ENCODE measurements at regions not wholly inside any gene's neighbourhood (a gene's known extent, or its start where the extent isn't known, plus 50 kb on each side); places are given as distances from the start of the nearest gene placed in this dataset.

DNA sequence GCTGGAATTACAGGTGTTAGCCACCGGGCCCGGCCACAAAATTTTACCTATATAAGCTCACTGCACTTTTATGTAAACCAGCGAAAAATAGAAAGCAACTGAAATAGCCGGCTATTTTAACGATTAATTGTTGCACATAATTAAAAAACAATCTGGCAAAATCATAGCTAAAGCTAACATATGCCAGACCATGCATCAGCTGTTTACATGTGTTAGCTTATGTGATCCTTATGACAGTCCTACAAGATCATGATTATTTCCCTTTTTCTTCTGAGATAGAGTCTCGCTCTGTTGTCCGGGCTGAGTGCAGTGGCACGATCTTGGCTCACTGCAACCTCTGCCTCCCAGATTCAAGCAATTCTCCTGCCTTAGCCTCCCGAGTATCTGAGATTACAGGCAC is 157.0 kb downstream of the ZFP64 start:
- H2BK20ac ChIP-seq (ENCODE audit: low read length) = no peak overlapping the region
- CTCF ChIA-PET (ENCODE audit: partially characterized antibody) = interaction anchor here (0.9 to 1.5 kb wide), 2 partner anchors 25 to 45 kb away, joined by 3 read pairs; no protein-coding TSS in a partner anchor
- FAIRE-seq = no peak
- no peak for TF ChIP-seq RNF2 (IDR thresholded peaks at IDR 0.05; ENCODE audit: borderline replicate concordance, low read depth, low read length, missing control alignments, poor library complexity, severe bottlenecking)
- no peak for TF ChIP-seq GABPA (IDR thresholded peaks at IDR 0.05; ENCODE audit: borderline replicate concordance, insufficient read depth, low read length)
- no peak for TF ChIP-seq CHD1 (IDR thresholded peaks at IDR 0.05; ENCODE audit: low read depth, low read length)
- TF ChIP-seq SRF (IDR thresholded peaks at IDR 0.05; ENCODE audit: low read depth, low read length) = no peak
- TF ChIP-seq KDM4A (IDR thresholded peaks at IDR 0.05; ENCODE audit: low read depth, low read length, severe bottlenecking) = no peak
- TF ChIP-seq EGR1 (IDR thresholded peaks at IDR 0.05; ENCODE audit: borderline replicate concordance, low read depth, low read length) = no peak
- TF ChIP-seq JUN (IDR thresholded peaks at IDR 0.05; ENCODE audit: low read depth, low read length) = no peak
- no peak for TF ChIP-seq TAF1 (IDR thresholded peaks at IDR 0.05; ENCODE audit: low read depth, low read length)
- no peak for TF ChIP-seq RXRA (IDR thresholded peaks at IDR 0.05; ENCODE audit: insufficient read depth, low read depth, low read length)
- TF ChIP-seq ZNF274 (IDR thresholded peaks at IDR 0.05; ENCODE audit: borderline replicate concordance, extremely low read depth, low read length) = no peak
- TF ChIP-seq POLR2AphosphoS5 (IDR thresholded peaks at IDR 0.05; ENCODE audit: low read depth, low read length) = no peak
- no peak for TF ChIP-seq BRCA1 (IDR thresholded peaks at IDR 0.05; ENCODE audit: low read depth, low read length)
- no peak for TF ChIP-seq RAD21 (IDR thresholded peaks at IDR 0.05 in 1 of 2, conservative IDR thresholded peaks at IDR 0.05 in 1 of 2; ENCODE audit: low read depth in 2 of 2, low read length in 2 of 2)
- no peak for TF ChIP-seq SIX5 (IDR thresholded peaks at IDR 0.05; ENCODE audit: low read depth, low read length)
- no peak for TF ChIP-seq JUND (IDR thresholded peaks at IDR 0.05; ENCODE audit: low read length)

More for the DNA sequence above, 157.0 kb downstream of the ZFP64 start:
- Histone ChIP-seq H3K27ac (ENCODE audit: low read depth, low read length) (no peak overlapping the region), H2BK5ac (ENCODE audit: low read depth, low read length) (no peak overlapping the region), H2AFZ (ENCODE audit: low read length) (no peak overlapping the region), H4K8ac (ENCODE audit: extremely low read depth, insufficient read depth, low read length) (no peak overlapping the region), H3K27me3 (replicated peaks in 1 of 4; ENCODE audit: control insufficient read depth in 3 of 4, extremely low read depth in 1 of 4, insufficient read depth in 3 of 4, low read length in 3 of 4) (no peaks in the 10 kb centered on the region), H3K9ac (replicated peaks in 1 of 4; ENCODE audit: extremely low read depth in 1 of 4, low read depth in 3 of 4, low read length in 3 of 4) (no peak overlapping the region), H4K91ac (replicated peaks; ENCODE audit: insufficient read length, low read length) (no peak overlapping the region), H3K79me1 (ENCODE audit: low read depth, low read length) (no peaks in the 10 kb centered on the region), H3K23ac (ENCODE audit: insufficient read length) (no peak overlapping the region), H3K9me3 (ENCODE audit: insufficient read depth in 2 of 2, low read depth in 1 of 2, low read length in 1 of 2) (no peaks in the 10 kb centered on the region), H4K20me1 (replicated peaks in 1 of 2; ENCODE audit: control insufficient read depth in 1 of 2, insufficient read depth in 2 of 2, low read length in 2 of 2) (no peaks in the 10 kb centered on the region), H2AK5ac (ENCODE audit: low read depth, low read length) (no peak overlapping the region), H3K79me2 (ENCODE audit: control insufficient read depth in 1 of 2, insufficient read depth in 2 of 2, low read length in 2 of 2) (no peaks in the 10 kb centered on the region), H3K23me2 (ENCODE audit: low read depth, low read length) (no peaks in the 10 kb centered on the region), H3K4me2 (ENCODE audit: insufficient read depth in 1 of 2, low read depth in 2 of 2, low read length in 2 of 2) (no peak overlapping the region), H3K56ac (replicated peaks; ENCODE audit: insufficient read length, low read depth, low read length) (no peak overlapping the region), H3K4me3 (ENCODE audit: extremely low read depth in 1 of 4, insufficient read depth in 2 of 4, low read depth in 3 of 4, low read length in 4 of 4) (no peak overlapping the region), H2BK120ac (replicated peaks; ENCODE audit: low read depth, low read length) (no peak overlapping the region), H3K4me1 (replicated peaks in 1 of 4; ENCODE audit: control insufficient read depth in 3 of 4, insufficient read depth in 4 of 4, low read length in 3 of 4) (peaks cover 0 to 4% (median 2%) of the 10 kb centered on the region in 4 experiments; a peak in 3 of 7 replicates), H3K36me3 (ENCODE audit: control insufficient read depth in 2 of 4, insufficient read depth in 4 of 4, low read length in 3 of 4) (no peaks in the 10 kb centered on the region), H3K18ac (ENCODE audit: extremely low read depth, low read length) (no peak overlapping the region), H2BK15ac (ENCODE audit: low read length) (0 out of 2 replicates have a peak overlapping the region, but pooled peaks have one; percentile 81), H4K5ac (ENCODE audit: insufficient read length, low read depth, low read length) (no peak overlapping the region), H2BK12ac (ENCODE audit: low read depth, low read length) (no peak overlapping the region), H3K14ac (ENCODE audit: insufficient read length) (no peak overlapping the region), H3K4ac (replicated peaks; ENCODE audit: insufficient read length, low read depth, low read length) (no peak overlapping the region)
- POLR2A ChIA-PET (ENCODE audit: partially characterized antibody) = interaction anchor here (1.3 kb wide), 1 partner anchor 14 kb away, joined by 5 read pairs; no protein-coding TSS in a partner anchor
- no peak for DNase-seq (ENCODE audit: low read depth in 1 of 2, low spot score in 2 of 2)
- 95% methylated on average over 9 of the region's 9 CpGs; no CpG with 5 or more reads in 1 of the 2 experiments for WGBS, 2 experiments (ENCODE audit: extremely low coverage in 1 of 2, insufficient coverage in 1 of 2, insufficient read length in 1 of 2, insufficient replicate concordance in 2 of 2, low coverage in 1 of 2, low lambda C conversion rate in 2 of 2, missing lambda C conversion rate in 1 of 2)

Measured in H1 (cell line).